K562 (cell line): ENCODE measurements at regions not wholly inside any gene's neighbourhood (a gene's known extent, or its start where the extent isn't known, plus 50 kb on each side); places are given as distances from the start of the nearest gene placed in this dataset.

Experiments used
- ARHGAP35 ChIP-seq: fragments of 450-650 bp; IDR thresholded peaks from 2 replicates; pipeline ENCODE4 v1.6.1; 2018; ENCODE audit not compliant: partially characterized antibody
- EZH2 ChIP-seq: IDR thresholded peaks from 2 replicates; pipeline ENCODE4 v1.6.1; 2012; ENCODE audit warnings: low read depth, mild to moderate bottlenecking, inconsistent platforms, low read length, borderline replicate concordance
- KLF1 ChIP-seq: fragments of 450-650 bp; IDR thresholded peaks from 2 replicates; pipeline ENCODE4 v1.6.1; 2016; ENCODE audit warnings: missing genetic modification characterization, missing compliant biosample characterization
- RFX1 ChIP-seq: fragments of 450-650 bp; IDR thresholded peaks from 2 replicates; pipeline ENCODE4 v1.6.1; 2016; ENCODE audit warnings: mild to moderate bottlenecking, moderate library complexity
- SOX6 ChIP-seq: fragments of 450-650 bp; IDR thresholded peaks from 2 replicates; pipeline ENCODE4 v1.6.1; 2014; ENCODE audit warnings: mild to moderate bottlenecking
- TFE3 ChIP-seq: fragments of 450-650 bp; formaldehyde crosslinking; IDR thresholded peaks from 2 replicates; pipeline ENCODE4 v1.4.0; 2020; ENCODE audit warnings: mild to moderate bottlenecking, mixed read lengths

GRCh38 chr3:194974468-194975135 lies 288.9 kb downstream of the FAM43A start:
- TF ChIP-seq EZH2 = no peak
- no peak for TF ChIP-seq SOX6
- no peak for TF ChIP-seq ARHGAP35
- TF ChIP-seq RFX1 = no peak
- no peak for TF ChIP-seq TFE3 (CRISPR knock-in tag)
- TF ChIP-seq KLF1 = no peak
